Mucosa of descending colon (tissue), 3 donors: ENCODE measurements at regions not wholly inside any gene's neighbourhood (a gene's known extent, or its start where the extent isn't known, plus 50 kb on each side); places are given as distances from the start of the nearest gene placed in this dataset.

Experiments
- ATAC-seq: fragments of 200-7000 bp; cut with Tn5 transposase; one replicate; pipeline ENCODE4 v1.9.1; 2020; ENCODE audit warnings: mild to moderate bottlenecking, moderate library complexity
- DNase-seq, 3 donors: peaks; one replicate each; pipeline ENCODE4 v3.0.0-alpha.2; 2020
- H3K36me3 ChIP-seq: fragments of 200-600 bp; one replicate; pipeline ENCODE4 v1.8.0; 2021; ENCODE audit warnings: low read depth, mild to moderate bottlenecking
- H3K4me1 ChIP-seq: fragments of 200-600 bp; one replicate; pipeline ENCODE4 v1.8.0; 2021; ENCODE audit warnings: low read depth, mild to moderate bottlenecking
- H3K4me3 ChIP-seq: fragments of 200-600 bp; one replicate; pipeline ENCODE4 v1.8.0; 2021; ENCODE audit warnings: mild to moderate bottlenecking
- H3K9me3 ChIP-seq: fragments of 200-600 bp; one replicate; pipeline ENCODE4 v1.8.0; 2021; ENCODE audit warnings: mild to moderate bottlenecking
- CTCF ChIP-seq: fragments of 200-600 bp; IDR thresholded peaks from one replicate; pipeline ENCODE4 v1.8.0; 2022; ENCODE audit warnings: antibody characterized with exemption, mild to moderate bottlenecking
- intact Hi-C, 2 donors: fragments of 100-400 bp; cut with DNase I in 1 of 2; cut with micrococcal nuclease in 1 of 2; formaldehyde crosslinking; loops; one replicate each; pipeline versions ENCODE4 v1.11.0 to v1.11.1; 2022; cut with DNase I, micrococcal nuclease
- donor health status: DM: no; HTN: no; CAD: no; lungs with moderate emphysema.
- donor health status: DM: no; HTN: no; CAD: no.
- donor health status: DM: no; HTN: yes; CAD: no.

GRCh38 chr2:107108556-107108955, 222.6 kb upstream of the ST6GAL2 start:
- ATAC-seq, result no peak
- Histone ChIP-seq H3K9me3 (no peaks in the 10 kb centered on the region), H3K36me3 (no peaks in the 10 kb centered on the region), H3K4me3 (no peak overlapping the region), H3K4me1 (no peaks in the 10 kb centered on the region)
- no peak for TF ChIP-seq CTCF
- DNase-seq, result no peak
- intact Hi-C loops, result no loop called here

DNA sequence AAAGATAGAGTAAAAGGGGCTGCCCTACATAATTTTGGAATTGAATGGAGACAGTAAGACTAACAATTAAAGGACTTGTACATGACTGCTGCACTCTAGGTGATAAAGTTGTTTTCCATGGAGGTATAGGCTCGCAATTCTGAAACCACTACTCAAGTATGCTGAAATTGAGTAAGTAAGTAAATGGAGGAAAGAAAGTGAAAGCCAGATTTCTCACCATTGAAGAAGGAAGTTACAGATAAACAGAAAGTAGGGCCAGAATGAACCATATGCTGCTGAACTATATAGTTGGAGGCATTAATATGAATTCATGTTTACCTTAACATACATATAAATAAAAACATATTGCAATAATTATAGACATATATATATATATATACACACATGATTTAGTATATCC, 225.7 kb upstream of the ST6GAL2 start:
- Histone ChIP-seq H3K4me1 (no peaks in the 10 kb centered on the region), H3K4me3 (no peak overlapping the region), H3K9me3 (no peaks in the 10 kb centered on the region), H3K36me3 (no peaks in the 10 kb centered on the region)
- DNase-seq (no peak), ATAC-seq (no peak)
- intact Hi-C loops, result no loop called here
- TF ChIP-seq CTCF, result no peak

- Histone ChIP-seq H3K9me3 (no peaks in the 10 kb centered on the region), H3K4me3 (no peak overlapping the region), H3K36me3 (no peaks in the 10 kb centered on the region), H3K4me1 (no peaks in the 10 kb centered on the region)
- DNase-seq (no peak), ATAC-seq (no peak)
- intact Hi-C loops, result no loop called here
- TF ChIP-seq CTCF, result no peak
Measured at GRCh38 chr2:107112561-107112960, 226.6 kb upstream of the ST6GAL2 start.

GRCh38 chr2:107128381-107128780, 242.4 kb upstream of the ST6GAL2 start:
- ATAC-seq (no peak), DNase-seq (no peak)
- Histone ChIP-seq H3K4me3 (no peak overlapping the region), H3K9me3 (no peaks in the 10 kb centered on the region), H3K4me1 (no peaks in the 10 kb centered on the region), H3K36me3 (no peaks in the 10 kb centered on the region)
- TF ChIP-seq CTCF, result no peak
- intact Hi-C loops, result no loop called here

DNA sequence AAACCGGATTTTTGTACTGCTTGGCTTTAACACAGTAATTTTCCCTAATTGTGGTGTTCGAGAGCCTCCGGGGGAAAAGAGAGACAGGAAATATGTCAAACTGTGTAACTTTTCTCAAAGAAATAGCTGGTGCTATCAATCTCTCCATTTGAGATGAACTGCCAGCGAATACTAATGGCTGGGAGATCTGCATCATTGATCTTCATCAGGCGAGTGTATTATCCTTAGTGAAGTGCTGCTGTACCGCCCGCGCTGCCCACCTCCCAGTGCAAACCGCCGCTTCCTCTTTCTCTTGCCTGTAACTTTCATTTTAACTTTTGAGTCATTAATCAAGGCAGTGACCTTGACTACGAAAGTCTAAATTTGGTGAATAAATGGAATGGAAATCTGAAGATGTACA, 246.1 kb upstream of the ST6GAL2 start:
- DNase-seq (no peak), ATAC-seq (no peak)
- no peak for TF ChIP-seq CTCF
- Histone ChIP-seq H3K9me3 (no peaks in the 10 kb centered on the region), H3K4me1 (no peaks in the 10 kb centered on the region), H3K36me3 (no peaks in the 10 kb centered on the region), H3K4me3 (no peak overlapping the region)
- intact Hi-C loops, result no loop called here

GRCh38 chr2:107132746-107133145, 246.8 kb upstream of the ST6GAL2 start:
- no peaks in the 10 kb centered on the region for H3K36me3 ChIP-seq
- no peak for DNase-seq
- H3K9me3 ChIP-seq, result no peaks in the 10 kb centered on the region
- H3K4me1 ChIP-seq, result no peaks in the 10 kb centered on the region
- no peak for ATAC-seq
- no peak overlapping the region for H3K4me3 ChIP-seq
- TF ChIP-seq CTCF, result no peak
- intact Hi-C loops, result no loop called here
